Urothelium cell line (cell line): ENCODE measurements at regions not wholly inside any gene's neighbourhood (a gene's known extent, or its start where the extent isn't known, plus 50 kb on each side); places are given as distances from the start of the nearest gene placed in this dataset.
"Not testable (repeated sequence)": the region's sequence is repeated elsewhere in the genome, so short reads cannot be mapped to it uniquely, and the experiment has no call there.

Experiments used
- DNase-seq: peaks from one replicate; pipeline ENCODE4 v3.0.0; 2011; ENCODE audit warnings: low spot score, mixed read lengths
- FAIRE-seq: peaks from 2 replicates; lab custom pipeline; 2011; peaks lifted over from hg19 to GRCh38; lab: Jason Lieb, UNC

- FAIRE-seq = no peak
Measured at GRCh38 chr3:152891678-152892077, 56.7 kb downstream of the P2RY1 start.

GRCh38 chr3:152892446-152892845 is 57.5 kb downstream of the P2RY1 start:
- DNase-seq (no peak), FAIRE-seq (no peak)

More at GRCh38 chr3:152891678-152892077, 56.7 kb downstream of the P2RY1 start:
- DNase-seq = no peak

- no peak for DNase-seq
- no peak for FAIRE-seq
Measured at GRCh38 chr3:152893647-152894046, 58.7 kb downstream of the P2RY1 start.

GRCh38 chr3:152899306-152899705 is 64.4 kb downstream of the P2RY1 start:
- DNase-seq (no peak), FAIRE-seq (no peak)

GRCh38 chr3:152902141-152902669 is 67.3 kb downstream of the P2RY1 start:
- FAIRE-seq (no peak), DNase-seq (no peak)

- DNase-seq = no peak
- FAIRE-seq = no peak
Measured at GRCh38 chr3:152905631-152906030, 70.7 kb downstream of the P2RY1 start.

- FAIRE-seq = no peak
- peak; percentile 3 for DNase-seq
Measured at GRCh38 chr3:152909180-152909883, 74.4 kb downstream of the P2RY1 start.

GRCh38 chr3:152910211-152910610 is 75.3 kb downstream of the P2RY1 start:
- DNase-seq = no peak
- FAIRE-seq = no peak

- DNase-seq = no peak
- FAIRE-seq = no peak
Measured at GRCh38 chr3:152910966-152911365, 76.0 kb downstream of the P2RY1 start.

GRCh38 chr3:152914743-152915142 is 79.8 kb downstream of the P2RY1 start:
- DNase-seq, FAIRE-seq: not testable (repeated sequence)

- no peak for FAIRE-seq
- no peak for DNase-seq
Measured at GRCh38 chr3:152915695-152916094, 80.8 kb downstream of the P2RY1 start.

GRCh38 chr3:152916753-152917279 is 81.9 kb downstream of the P2RY1 start:
- no peak for DNase-seq
- peak; percentile 30 for FAIRE-seq

- FAIRE-seq = no peak
- no peak for DNase-seq
Measured at GRCh38 chr3:152921351-152921750, 86.4 kb downstream of the P2RY1 start.

GRCh38 chr3:152922554-152922953 is 87.6 kb downstream of the P2RY1 start:
- no peak for FAIRE-seq
- no peak for DNase-seq

GRCh38 chr3:152927131-152927530 is 92.2 kb downstream of the P2RY1 start:
- no peak for FAIRE-seq

GRCh38 chr3:152930516-152930915 is 95.6 kb downstream of the P2RY1 start:
- FAIRE-seq (no peak), DNase-seq (no peak)

More at GRCh38 chr3:152927131-152927530, 92.2 kb downstream of the P2RY1 start:
- DNase-seq = no peak

- DNase-seq = no peak
- FAIRE-seq = no peak
Measured at GRCh38 chr3:152937234-152937633, 102.3 kb downstream of the P2RY1 start.

GRCh38 chr3:152938974-152939636 is 104.2 kb downstream of the P2RY1 start:
- DNase-seq = no peak
- FAIRE-seq = no peak

- FAIRE-seq (no peak), DNase-seq (no peak)
Measured at GRCh38 chr3:152941859-152942258, 106.9 kb downstream of the P2RY1 start.

- DNase-seq (no peak), FAIRE-seq (no peak)
Measured at GRCh38 chr3:152942366-152942765, 107.4 kb downstream of the P2RY1 start.

GRCh38 chr3:152943645-152944044 is 108.7 kb downstream of the P2RY1 start:
- DNase-seq = peak; percentile 24
- no peak for FAIRE-seq

GRCh38 chr3:152944671-152945070 is 109.7 kb downstream of the P2RY1 start:
- no peak for DNase-seq
- FAIRE-seq = no peak
